ENCODE measurements at regions not wholly inside any gene's neighbourhood (a gene's known extent, or its start where the extent isn't known, plus 50 kb on each side); places are given as distances from the start of the nearest gene placed in this dataset.
"Not testable (repeated sequence)": the region's sequence is repeated elsewhere in the genome, so short reads cannot be mapped to it uniquely, and the experiment has no call there.

DNA sequence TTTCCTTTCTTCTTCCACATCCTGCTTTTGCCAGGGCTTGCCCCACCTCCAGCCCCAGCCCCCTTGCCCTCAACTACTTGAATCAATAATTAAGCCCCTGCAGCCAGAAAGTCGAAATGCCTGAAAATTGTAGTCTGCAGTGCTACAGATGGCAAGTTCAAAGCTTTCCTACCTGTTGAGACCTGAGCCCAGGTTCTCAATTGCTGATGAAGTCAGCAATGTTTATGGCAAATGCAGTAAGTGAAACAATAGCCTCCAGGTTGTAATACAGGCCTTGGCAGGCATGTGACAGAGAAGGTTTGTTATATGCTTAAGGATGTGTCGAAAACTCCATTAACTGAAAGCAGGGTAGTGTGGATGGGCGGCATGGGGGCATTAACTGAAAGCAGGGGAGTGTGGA lies 181.1 kb upstream of the SESN3 start:
- Histone ChIP-seq H3K36me3 (ENCODE audit: control insufficient read depth, insufficient read depth, low read length) (no peaks in the 10 kb centered on the region), H3K4me1 (ENCODE audit: control insufficient read depth, insufficient read depth, low read length) (no peaks in the 10 kb centered on the region), H3K9me3 (replicated peaks; ENCODE audit: control insufficient read depth, low read depth, low read length) (no peaks in the 10 kb centered on the region), H3K27ac (ENCODE audit: low read length) (no peak overlapping the region), H3K27me3 (ENCODE audit: control insufficient read depth, insufficient read depth, low read length) (no peaks in the 10 kb centered on the region), H3K4me3 (ENCODE audit: low read length) (no peak overlapping the region)
- 62% methylated on average over 3 of the region's 3 CpGs for WGBS (ENCODE audit: insufficient coverage)
- no peak for DNase-seq

GRCh38 chr11:95410707-95411106 lies 179.7 kb upstream of the SESN3 start:
- not testable (repeated sequence) for H3K27me3 ChIP-seq (ENCODE audit: control insufficient read depth, insufficient read depth, low read length); H3K27ac ChIP-seq (ENCODE audit: low read length); H3K36me3 ChIP-seq (ENCODE audit: control insufficient read depth, insufficient read depth, low read length); H3K9me3 ChIP-seq (replicated peaks; ENCODE audit: control insufficient read depth, low read depth, low read length); H3K4me1 ChIP-seq (ENCODE audit: control insufficient read depth, insufficient read depth, low read length); DNase-seq; H3K4me3 ChIP-seq (ENCODE audit: low read length)

GRCh38 chr11:95406271-95406670 lies 175.3 kb upstream of the SESN3 start:
- 89% methylated on average over 1 of the region's 1 CpG for WGBS (ENCODE audit: insufficient coverage)
- no peaks in the 10 kb centered on the region for H3K9me3 ChIP-seq (replicated peaks; ENCODE audit: control insufficient read depth, low read depth, low read length)
- no peak overlapping the region for H3K27ac ChIP-seq (ENCODE audit: low read length)

GRCh38 chr11:95404370-95404769 lies 173.4 kb upstream of the SESN3 start:
- no peaks in the 10 kb centered on the region for H3K27me3 ChIP-seq (ENCODE audit: control insufficient read depth, insufficient read depth, low read length)
- H3K36me3 ChIP-seq (ENCODE audit: control insufficient read depth, insufficient read depth, low read length), result no peaks in the 10 kb centered on the region
- 82% methylated on average over 3 of the region's 4 CpGs for WGBS (ENCODE audit: insufficient coverage)
- no peak overlapping the region for H3K27ac ChIP-seq (ENCODE audit: low read length)
- H3K4me1 ChIP-seq (ENCODE audit: control insufficient read depth, insufficient read depth, low read length), result no peaks in the 10 kb centered on the region
- H3K4me3 ChIP-seq (ENCODE audit: low read length), result no peak overlapping the region
- DNase-seq, result no peak
- H3K9me3 ChIP-seq (replicated peaks; ENCODE audit: control insufficient read depth, low read depth, low read length), result no peaks in the 10 kb centered on the region

More at GRCh38 chr11:95406271-95406670, 175.3 kb upstream of the SESN3 start:
- Histone ChIP-seq H3K4me3 (ENCODE audit: low read length) (no peak overlapping the region), H3K36me3 (ENCODE audit: control insufficient read depth, insufficient read depth, low read length) (no peaks in the 10 kb centered on the region), H3K4me1 (ENCODE audit: control insufficient read depth, insufficient read depth, low read length) (no peaks in the 10 kb centered on the region), H3K27me3 (ENCODE audit: control insufficient read depth, insufficient read depth, low read length) (no peaks in the 10 kb centered on the region)
- DNase-seq, result no peak

DNA sequence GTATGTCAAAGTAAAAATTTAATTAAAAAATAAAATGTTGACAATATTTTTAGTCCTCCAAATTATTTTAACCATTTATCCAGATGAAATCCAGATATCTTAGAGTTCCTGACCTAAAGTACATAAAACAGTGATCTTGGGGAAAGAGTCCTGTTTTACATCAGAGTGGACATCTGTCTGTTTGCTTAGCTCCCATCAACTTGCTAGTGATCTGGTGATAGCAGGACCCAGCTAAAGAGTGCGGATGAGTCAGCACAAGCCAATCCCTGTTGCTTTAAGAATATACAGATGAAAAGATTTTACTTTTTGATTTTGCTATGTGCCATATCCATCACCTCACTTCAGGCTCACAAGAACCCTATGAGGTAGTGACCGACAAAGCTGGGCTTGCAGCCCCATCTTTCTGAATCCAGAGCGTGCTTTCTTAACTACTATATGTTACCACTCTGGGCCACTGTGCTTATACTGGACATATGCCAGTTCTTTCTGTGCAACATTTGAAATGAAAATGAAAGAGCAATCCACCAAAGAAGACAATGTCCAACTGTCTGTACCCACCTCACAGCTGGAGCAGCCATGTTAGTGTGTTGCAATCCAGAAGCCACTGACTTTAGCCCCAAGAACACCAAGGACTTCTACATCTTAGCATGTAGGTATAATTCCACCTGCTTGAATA lies 167.6 kb upstream of the SESN3 start:
- no peaks in the 10 kb centered on the region for H3K36me3 ChIP-seq (ENCODE audit: control insufficient read depth, insufficient read depth, low read length)
- H3K4me3 ChIP-seq (ENCODE audit: low read length), result no peak overlapping the region
- DNase-seq, result no peak
- no peaks in the 10 kb centered on the region for H3K4me1 ChIP-seq (ENCODE audit: control insufficient read depth, insufficient read depth, low read length)
- H3K27ac ChIP-seq (ENCODE audit: low read length), result no peak overlapping the region
- H3K27me3 ChIP-seq (ENCODE audit: control insufficient read depth, insufficient read depth, low read length), result no peaks in the 10 kb centered on the region
- 81% methylated on average over 2 of the region's 3 CpGs for WGBS (ENCODE audit: insufficient coverage)
- H3K9me3 ChIP-seq (replicated peaks; ENCODE audit: control insufficient read depth, low read depth, low read length), result peaks cover 3% of the 10 kb centered on the region

DNA sequence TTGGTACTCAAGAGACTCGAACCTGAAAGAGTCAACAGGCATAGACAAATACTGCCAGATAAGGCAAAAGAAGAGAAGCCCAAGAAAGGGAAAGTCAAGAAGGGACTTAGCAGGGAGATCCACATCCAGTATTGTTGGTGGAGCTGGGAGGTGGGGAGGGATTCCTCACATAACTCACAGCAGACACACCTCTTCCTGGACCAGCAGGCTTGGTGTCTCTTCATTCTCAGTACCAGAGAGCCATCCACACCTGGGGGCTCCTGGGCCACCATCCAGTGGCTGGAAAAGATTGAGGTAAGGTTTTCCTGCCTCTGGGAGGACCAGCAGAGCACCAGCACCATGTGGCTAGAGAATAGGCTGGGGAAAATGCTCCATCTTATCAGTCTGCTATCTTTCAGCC lies 161.6 kb upstream of the SESN3 start:
- Histone ChIP-seq H3K27me3 (ENCODE audit: control insufficient read depth, insufficient read depth, low read length) (no peaks in the 10 kb centered on the region), H3K27ac (ENCODE audit: low read length) (no peak overlapping the region), H3K4me1 (ENCODE audit: control insufficient read depth, insufficient read depth, low read length) (no peaks in the 10 kb centered on the region), H3K9me3 (replicated peaks; ENCODE audit: control insufficient read depth, low read depth, low read length) (peaks cover 3% of the 10 kb centered on the region), H3K36me3 (ENCODE audit: control insufficient read depth, insufficient read depth, low read length) (no peaks in the 10 kb centered on the region), H3K4me3 (ENCODE audit: low read length) (no peak overlapping the region)
- no peak for DNase-seq
- WGBS (ENCODE audit: insufficient coverage), result no CpG with 5 or more reads among the region's 1 CpG

- no peak for DNase-seq
- H3K27ac ChIP-seq (ENCODE audit: low read length), result no peak overlapping the region
- H3K27me3 ChIP-seq (ENCODE audit: control insufficient read depth, insufficient read depth, low read length), result no peaks in the 10 kb centered on the region
- H3K4me3 ChIP-seq (ENCODE audit: low read length), result no peak overlapping the region
- no peaks in the 10 kb centered on the region for H3K9me3 ChIP-seq (replicated peaks; ENCODE audit: control insufficient read depth, low read depth, low read length)
- no CpG with 5 or more reads among the region's 1 CpG for WGBS (ENCODE audit: insufficient coverage)
- H3K36me3 ChIP-seq (ENCODE audit: control insufficient read depth, insufficient read depth, low read length), result no peaks in the 10 kb centered on the region
- H3K4me1 ChIP-seq (ENCODE audit: control insufficient read depth, insufficient read depth, low read length), result no peaks in the 10 kb centered on the region
Measured at GRCh38 chr11:95389427-95389826, 158.4 kb upstream of the SESN3 start.

DNA sequence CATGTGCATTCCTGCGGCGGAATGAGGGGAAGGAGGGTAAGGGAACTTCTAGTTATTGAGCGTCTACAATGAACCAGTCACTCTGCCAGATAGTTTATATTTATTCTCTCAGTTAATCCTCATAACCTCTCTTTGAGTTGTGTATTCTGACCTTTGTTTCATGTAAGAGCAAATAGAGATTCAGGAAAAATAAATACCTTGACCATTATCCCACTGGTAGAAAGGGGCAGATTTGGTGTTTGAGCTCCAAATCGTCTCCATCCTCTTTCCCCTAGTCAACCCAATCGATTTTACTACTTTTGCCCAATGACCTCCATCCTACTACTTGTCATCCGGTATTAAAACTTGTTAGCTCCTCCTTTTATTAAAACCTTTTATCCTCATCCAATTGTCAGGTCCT lies 157.1 kb upstream of the SESN3 start:
- Histone ChIP-seq H3K27ac (ENCODE audit: low read length) (no peak overlapping the region), H3K36me3 (ENCODE audit: control insufficient read depth, insufficient read depth, low read length) (no peaks in the 10 kb centered on the region), H3K4me1 (ENCODE audit: control insufficient read depth, insufficient read depth, low read length) (no peaks in the 10 kb centered on the region), H3K9me3 (replicated peaks; ENCODE audit: control insufficient read depth, low read depth, low read length) (no peaks in the 10 kb centered on the region), H3K4me3 (ENCODE audit: low read length) (no peak overlapping the region), H3K27me3 (ENCODE audit: control insufficient read depth, insufficient read depth, low read length) (no peaks in the 10 kb centered on the region)
- no peak for DNase-seq
- 88% methylated on average over 3 of the region's 6 CpGs for WGBS (ENCODE audit: insufficient coverage)

DNA sequence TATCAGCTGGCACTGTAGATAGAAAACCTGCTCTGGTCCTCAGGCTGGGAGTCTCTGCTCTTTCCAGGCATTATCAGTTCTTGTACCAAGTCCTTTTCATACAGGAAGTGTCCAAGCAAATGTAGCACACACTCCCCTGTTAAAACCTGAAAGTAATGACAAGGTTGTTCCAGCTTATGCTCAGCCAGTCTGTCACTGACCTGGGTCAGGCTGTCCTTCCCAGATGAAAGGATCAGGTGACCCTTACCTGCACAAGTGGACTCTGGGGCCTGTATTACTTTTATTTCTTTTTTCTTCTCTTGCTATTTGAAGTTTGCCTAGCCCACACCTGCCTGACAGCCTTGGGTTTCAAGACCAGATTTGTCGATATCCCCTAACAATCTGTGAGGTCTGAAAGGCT lies 156.3 kb upstream of the SESN3 start:
- Histone ChIP-seq H3K4me3 (ENCODE audit: low read length) (no peak overlapping the region), H3K27me3 (ENCODE audit: control insufficient read depth, insufficient read depth, low read length) (no peaks in the 10 kb centered on the region)
- WGBS (ENCODE audit: insufficient coverage), result no CpG with 5 or more reads among the region's 1 CpG

DNA sequence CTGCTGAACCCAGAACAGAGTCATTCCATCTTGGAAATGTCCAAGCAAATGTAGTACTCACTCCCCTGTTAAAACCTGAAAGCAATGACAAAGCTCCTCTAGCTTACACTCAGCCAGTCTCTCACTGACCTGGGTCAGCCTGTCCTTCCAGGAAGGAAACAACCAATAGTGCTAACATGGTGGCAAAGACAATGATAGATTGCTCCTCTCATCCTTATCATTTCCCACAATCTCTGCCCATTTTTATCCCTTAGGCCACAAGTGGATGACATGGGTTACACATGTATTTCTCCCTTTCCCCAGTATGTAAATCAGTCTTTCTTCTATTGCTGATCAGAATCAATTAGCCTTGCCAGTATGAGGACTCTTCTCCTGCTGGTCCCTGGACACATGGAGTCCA lies 154.6 kb upstream of the SESN3 start:
- no peak for DNase-seq
- H3K27me3 ChIP-seq (ENCODE audit: control insufficient read depth, insufficient read depth, low read length), result no peaks in the 10 kb centered on the region
- no peaks in the 10 kb centered on the region for H3K36me3 ChIP-seq (ENCODE audit: control insufficient read depth, insufficient read depth, low read length)
- H3K9me3 ChIP-seq (replicated peaks; ENCODE audit: control insufficient read depth, low read depth, low read length), result no peaks in the 10 kb centered on the region
- H3K4me1 ChIP-seq (ENCODE audit: control insufficient read depth, insufficient read depth, low read length), result no peaks in the 10 kb centered on the region
- no peak overlapping the region for H3K27ac ChIP-seq (ENCODE audit: low read length)
- H3K4me3 ChIP-seq (ENCODE audit: low read length), result no peak overlapping the region

More for the DNA sequence above, 156.3 kb upstream of the SESN3 start:
- H3K9me3 ChIP-seq (replicated peaks; ENCODE audit: control insufficient read depth, low read depth, low read length), result no peaks in the 10 kb centered on the region
- H3K36me3 ChIP-seq (ENCODE audit: control insufficient read depth, insufficient read depth, low read length), result no peaks in the 10 kb centered on the region
- H3K27ac ChIP-seq (ENCODE audit: low read length), result no peak overlapping the region
- no peaks in the 10 kb centered on the region for H3K4me1 ChIP-seq (ENCODE audit: control insufficient read depth, insufficient read depth, low read length)
- no peak for DNase-seq

DNA sequence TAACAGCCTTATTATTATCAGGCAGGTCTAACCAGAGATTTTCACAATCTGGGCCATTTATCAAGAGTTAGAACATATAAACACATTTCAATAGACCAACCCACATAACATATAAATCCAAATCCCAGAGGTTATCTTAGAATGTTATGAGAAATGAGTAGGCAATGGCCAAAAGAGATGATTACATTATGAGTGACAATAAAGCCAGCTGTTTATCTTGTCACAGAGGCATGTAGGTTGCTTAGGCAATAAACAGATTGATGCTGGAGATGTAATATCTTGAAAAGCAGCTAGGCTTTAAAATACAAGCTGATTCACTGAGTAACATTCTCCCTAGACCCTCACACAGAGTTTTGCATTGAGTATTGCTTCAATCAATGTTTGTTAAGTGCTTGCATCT lies 148.5 kb upstream of the SESN3 start:
- H3K9me3 ChIP-seq (replicated peaks; ENCODE audit: control insufficient read depth, low read depth, low read length), result no peaks in the 10 kb centered on the region
- H3K4me3 ChIP-seq (ENCODE audit: low read length), result no peak overlapping the region
- peak; percentile 33 for DNase-seq
- no peaks in the 10 kb centered on the region for H3K27me3 ChIP-seq (ENCODE audit: control insufficient read depth, insufficient read depth, low read length)
- H3K27ac ChIP-seq (ENCODE audit: low read length), result no peak overlapping the region
- H3K36me3 ChIP-seq (ENCODE audit: control insufficient read depth, insufficient read depth, low read length), result no peaks in the 10 kb centered on the region
- peaks cover 2% of the 10 kb centered on the region for H3K4me1 ChIP-seq (ENCODE audit: control insufficient read depth, insufficient read depth, low read length)

Measured in muscle of leg (tissue), 3 donors.